Left ventricle myocardium inferior (tissue), 1 donor: ENCODE measurements at regions not wholly inside any gene's neighbourhood (a gene's known extent, or its start where the extent isn't known, plus 50 kb on each side); places are given as distances from the start of the nearest gene placed in this dataset.

Experiments used
- DNase-seq: peaks from one replicate; pipeline ENCODE4 v3.0.0-alpha.2; 2020
- H3K27ac ChIP-seq: fragments of 200-600 bp; replicated peaks from 2 replicates; pipeline ENCODE4 v1.8.0; 2021
- H3K27me3 ChIP-seq: fragments of 200-600 bp; 2 replicates; pipeline ENCODE4 v1.8.0; 2021; ENCODE audit warnings: low read depth
- H3K36me3 ChIP-seq: fragments of 200-600 bp; 2 replicates; pipeline ENCODE4 v1.8.0; 2021
- H3K4me1 ChIP-seq: fragments of 200-600 bp; 2 replicates; pipeline ENCODE4 v1.8.0; 2021
- H3K4me3 ChIP-seq: fragments of 200-600 bp; 2 replicates; pipeline ENCODE4 v1.8.0; 2021; ENCODE audit warnings: mild to moderate bottlenecking, moderate library complexity
- H3K9me3 ChIP-seq: fragments of 200-600 bp; replicated peaks from 2 replicates; pipeline ENCODE4 v1.8.0; 2021
- intact Hi-C: fragments of 100-400 bp; cut with micrococcal nuclease; formaldehyde crosslinking; loops from one replicate; pipeline ENCODE4 v1.11.0; 2022
- TF ChIP-seq, protein P1 (sequence below): fragments of 200-600 bp; IDR thresholded peaks from 2 replicates; pipeline ENCODE4 v1.8.0; 2021; ENCODE audit warnings: antibody characterized with exemption, mild to moderate bottlenecking, borderline replicate concordance
- donor health status: DM: no; HTN: yes; CAD: no; lungs with severe emphysema.

DNA sequence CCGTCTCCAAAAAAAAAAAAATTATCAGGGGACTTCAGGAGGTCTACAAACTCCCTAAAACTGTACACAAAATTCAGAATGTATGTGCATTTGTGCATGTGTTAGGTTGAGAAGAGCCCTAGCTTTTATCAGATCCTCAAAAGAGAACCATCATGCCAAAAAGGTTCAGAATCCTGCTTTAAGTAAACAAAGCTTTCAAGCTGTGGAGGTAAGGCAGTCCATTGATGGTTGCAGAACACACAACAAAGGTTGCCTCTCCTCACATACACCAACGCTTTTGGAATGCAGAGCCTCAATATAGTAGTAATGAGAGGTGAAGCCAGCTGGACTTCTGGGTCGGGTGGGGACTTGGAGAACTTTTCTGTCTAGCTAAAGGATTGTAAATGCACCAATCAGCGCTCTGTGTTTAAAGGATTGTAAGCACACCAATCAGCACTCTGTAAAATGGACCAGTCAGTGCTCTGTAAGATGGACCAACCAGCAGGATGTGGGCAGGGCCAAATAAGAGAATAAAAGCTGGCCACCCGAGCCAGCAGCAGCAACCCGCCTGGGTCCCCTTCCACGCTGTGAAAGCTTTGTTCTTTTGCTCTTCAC lies 57.9 kb upstream of the RNF38 start:
- TF ChIP-seq, protein P1, sequence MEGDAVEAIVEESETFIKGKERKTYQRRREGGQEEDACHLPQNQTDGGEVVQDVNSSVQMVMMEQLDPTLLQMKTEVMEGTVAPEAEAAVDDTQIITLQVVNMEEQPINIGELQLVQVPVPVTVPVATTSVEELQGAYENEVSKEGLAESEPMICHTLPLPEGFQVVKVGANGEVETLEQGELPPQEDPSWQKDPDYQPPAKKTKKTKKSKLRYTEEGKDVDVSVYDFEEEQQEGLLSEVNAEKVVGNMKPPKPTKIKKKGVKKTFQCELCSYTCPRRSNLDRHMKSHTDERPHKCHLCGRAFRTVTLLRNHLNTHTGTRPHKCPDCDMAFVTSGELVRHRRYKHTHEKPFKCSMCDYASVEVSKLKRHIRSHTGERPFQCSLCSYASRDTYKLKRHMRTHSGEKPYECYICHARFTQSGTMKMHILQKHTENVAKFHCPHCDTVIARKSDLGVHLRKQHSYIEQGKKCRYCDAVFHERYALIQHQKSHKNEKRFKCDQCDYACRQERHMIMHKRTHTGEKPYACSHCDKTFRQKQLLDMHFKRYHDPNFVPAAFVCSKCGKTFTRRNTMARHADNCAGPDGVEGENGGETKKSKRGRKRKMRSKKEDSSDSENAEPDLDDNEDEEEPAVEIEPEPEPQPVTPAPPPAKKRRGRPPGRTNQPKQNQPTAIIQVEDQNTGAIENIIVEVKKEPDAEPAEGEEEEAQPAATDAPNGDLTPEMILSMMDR, result no peak
- Histone ChIP-seq H3K36me3 (peaks cover 11% of the 10 kb centered on the region), H3K27ac (no peak overlapping the region), H3K4me3 (no peak overlapping the region), H3K9me3 (no peaks in the 10 kb centered on the region), H3K27me3 (no peaks in the 10 kb centered on the region), H3K4me1 (peaks cover 31% of the 10 kb centered on the region)
- intact Hi-C loops, result no loop called here
- no peak for DNase-seq

- H3K9me3 ChIP-seq, result no peaks in the 10 kb centered on the region
- peaks cover 17% of the 10 kb centered on the region for H3K4me1 ChIP-seq
- no peak overlapping the region for H3K4me3 ChIP-seq
- H3K27me3 ChIP-seq, result no peaks in the 10 kb centered on the region
- TF ChIP-seq, protein P1, result no peak
- DNase-seq, result no peak
- H3K36me3 ChIP-seq, result peaks cover 11% of the 10 kb centered on the region
- intact Hi-C loops, result no loop called here
- no peak overlapping the region for H3K27ac ChIP-seq
Measured at GRCh38 chr9:36456480-36457065, 56.5 kb upstream of the RNF38 start.

DNA sequence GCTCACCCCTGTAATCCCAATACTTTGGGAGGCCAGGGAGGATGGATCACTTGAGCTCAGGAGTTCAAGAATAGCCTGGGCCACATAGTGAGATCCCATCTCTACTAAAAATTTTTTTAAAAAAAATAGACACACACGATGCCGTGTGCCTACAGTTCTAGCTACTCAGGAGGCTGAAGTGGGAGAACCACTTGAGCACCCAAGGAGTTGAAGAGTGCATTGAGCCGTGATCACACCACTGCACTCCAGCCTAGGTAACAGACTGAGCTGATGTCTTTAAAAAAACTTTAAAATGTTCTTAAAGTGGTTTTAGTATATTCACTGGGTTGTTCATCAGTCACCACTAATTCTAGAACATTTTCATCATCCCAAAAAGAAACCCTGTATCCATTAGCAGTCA lies 51.9 kb upstream of the RNF38 start:
- Histone ChIP-seq H3K27me3 (no peaks in the 10 kb centered on the region), H3K36me3 (no peaks in the 10 kb centered on the region), H3K27ac (no peak overlapping the region), H3K4me3 (no peak overlapping the region), H3K4me1 (peaks cover 31% of the 10 kb centered on the region), H3K9me3 (no peaks in the 10 kb centered on the region)
- intact Hi-C loops, result loop anchor here (5.0 kb wide), 1 partner anchor 45 kb away; no protein-coding TSS in a partner anchor
- TF ChIP-seq, protein P1, result no peak
- DNase-seq, result no peak

DNA sequence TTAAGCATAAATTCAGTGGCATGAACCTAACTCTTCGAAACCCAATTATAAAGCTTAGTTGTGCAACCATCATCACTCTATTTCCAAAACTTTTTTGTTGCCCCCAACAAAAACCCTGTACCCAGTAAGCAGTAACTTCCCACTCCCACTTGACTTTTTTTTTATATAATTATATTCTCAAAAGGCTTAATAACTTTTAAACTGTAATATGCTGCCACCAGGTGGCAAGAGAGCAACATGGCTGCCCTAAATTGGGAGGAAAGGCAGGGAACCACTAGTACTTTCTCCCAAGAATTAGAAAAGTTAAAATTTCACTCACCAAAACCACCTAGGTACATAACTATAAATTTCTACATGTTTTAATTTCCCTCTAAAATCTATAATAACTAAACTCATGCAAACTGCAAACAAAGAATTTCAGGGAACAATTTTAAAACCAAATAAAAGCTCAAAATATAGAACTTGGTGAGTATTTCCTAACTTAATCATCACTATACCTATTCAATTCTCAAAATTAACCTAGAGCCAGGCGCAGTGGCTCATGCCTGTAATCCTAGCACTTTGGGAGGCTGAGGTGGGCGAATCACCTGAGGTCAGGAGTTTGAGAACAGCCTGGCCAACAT lies 50.2 kb upstream of the RNF38 start:
- intact Hi-C loops, result loop anchor here (5.0 kb wide), 1 partner anchor 43 kb away; no protein-coding TSS in a partner anchor
- no peak overlapping the region for H3K4me3 ChIP-seq
- peaks cover 25% of the 10 kb centered on the region for H3K4me1 ChIP-seq
- no peaks in the 10 kb centered on the region for H3K36me3 ChIP-seq
- H3K9me3 ChIP-seq, result no peaks in the 10 kb centered on the region
- H3K27ac ChIP-seq, result no peak overlapping the region
- H3K27me3 ChIP-seq, result no peaks in the 10 kb centered on the region
- TF ChIP-seq, protein P1, result peak; percentile 77
- DNase-seq, result no peak
